CD4-positive, alpha-beta T cell (primary cell): ENCODE measurements at regions not wholly inside any gene's neighbourhood (a gene's known extent, or its start where the extent isn't known, plus 50 kb on each side); places are given as distances from the start of the nearest gene placed in this dataset.

ENCODE experiments used
- ATAC-seq: fragments of 200-7000 bp; cut with Tn5 transposase; one replicate; pipeline ENCODE4 v1.10.0; 2022; ENCODE audit warnings: mild to moderate bottlenecking; ENCODE audit not compliant: poor library complexity
- CTCF ChIA-PET: fragments of 350-600 bp; sonication (Branson Sonifier 250); formaldehyde crosslinking; loops from one replicate; lab custom pipeline; 2021; ENCODE audit warnings: antibody characterized with exemption, inconsistent platforms; lab: Charles Lee
- POLR2A ChIA-PET: fragments of 350-600 bp; sonication (Branson Sonifier 250); formaldehyde crosslinking; loops from one replicate; lab custom pipeline; 2021; ENCODE audit warnings: antibody characterized with exemption, inconsistent platforms; lab: Charles Lee
- DNase-seq, 14 experiments: peaks; one replicate each; pipeline ENCODE4 v3.0.0-alpha.2; 2013 to 2020; ENCODE audit warnings: mixed read lengths in 2 of 14
- H3K27ac ChIP-seq, 2 donors: one replicate each; pipeline versions ENCODE4 v1.5.1 to v1.7.0; 2013; ENCODE audit warnings: low read length in 2 of 2, low read depth in 1 of 2, mild to moderate bottlenecking in 1 of 2
- H3K27me3 ChIP-seq, 2 experiments: 1 replicate in 1 of 2; 2 replicates in 1 of 2; pipeline versions ENCODE4 v1.6.1 to v1.7.0; 2013; ENCODE audit warnings: low read length in 2 of 2, control low read depth in 1 of 2, mild to moderate bottlenecking in 1 of 2, moderate library complexity in 1 of 2; ENCODE audit not compliant: insufficient read depth in 2 of 2, control insufficient read depth in 1 of 2
- H3K36me3 ChIP-seq: one replicate; pipeline ENCODE4 v1.6.1; 2013; ENCODE audit warnings: low read length, control low read depth; ENCODE audit not compliant: insufficient read depth
- H3K4me1 ChIP-seq: one replicate; pipeline ENCODE4 v1.6.1; 2013; ENCODE audit warnings: low read length, control low read depth; ENCODE audit not compliant: insufficient read depth
- H3K4me3 ChIP-seq: one replicate; pipeline ENCODE4 v1.5.1; 2013; ENCODE audit warnings: mild to moderate bottlenecking, low read length, moderate library complexity
- H3K9me3 ChIP-seq, 2 experiments: 1 replicate in 1 of 2; 2 replicates in 1 of 2; pipeline versions ENCODE4 v1.6.1 to v1.7.0; 2013; ENCODE audit warnings: low read length in 2 of 2, mild to moderate bottlenecking in 2 of 2, control low read depth in 1 of 2, moderate library complexity in 1 of 2; ENCODE audit not compliant: control insufficient read depth in 1 of 2, insufficient read depth in 1 of 2
- H3K27ac Mint-ChIP-seq: one replicate; pipeline ENCODE4 v1.8.0; 2020; ENCODE audit warnings: mixed read lengths
- H3K27me3 Mint-ChIP-seq: one replicate; pipeline ENCODE4 v1.8.0; 2021; ENCODE audit warnings: mixed read lengths
- H3K36me3 Mint-ChIP-seq: one replicate; pipeline ENCODE4 v1.8.0; 2021; ENCODE audit warnings: low read depth, mixed read lengths
- H3K4me1 Mint-ChIP-seq: one replicate; pipeline ENCODE4 v1.8.0; 2021; ENCODE audit warnings: low read depth, mixed read lengths
- H3K4me3 Mint-ChIP-seq: one replicate; pipeline ENCODE4 v1.8.0; 2020; ENCODE audit warnings: mild to moderate bottlenecking, mixed read lengths
- H3K9me3 Mint-ChIP-seq: one replicate; pipeline ENCODE4 v1.8.0; 2020; ENCODE audit warnings: mixed read lengths
- CTCF ChIP-seq: fragments of 200-600 bp; IDR thresholded peaks from one replicate; pipeline ENCODE4 v1.8.0; 2022; ENCODE audit warnings: antibody characterized with exemption, mild to moderate bottlenecking
- intact Hi-C, 2 experiments: fragments of 100-400 bp; cut with DNase I in 1 of 2; cut with micrococcal nuclease in 1 of 2; formaldehyde crosslinking; loops; one replicate each; pipeline versions ENCODE4 v1.15.1 to v1.9.0; 2023 to 2025; cut with DNase I, micrococcal nuclease

GRCh38 chr14:61941421-61942150 lies 179.4 kb downstream of the SNAPC1 start:
- Histone ChIP-seq H3K4me3 (no peak overlapping the region), H3K4me1 (no peaks in the 10 kb centered on the region), H3K9me3 (no peaks in the 10 kb centered on the region), H3K27me3 (peaks cover 0 to 13% of the 10 kb centered on the region in 2 experiments), H3K27ac (no peak overlapping the region), H3K36me3 (no peaks in the 10 kb centered on the region)
- H3K36me3 Mint-ChIP-seq = no peaks in the 10 kb centered on the region
- DNase-seq (no peak), ATAC-seq (no peak)
- no peaks in the 10 kb centered on the region for H3K9me3 Mint-ChIP-seq
- no peak for TF ChIP-seq CTCF
- peaks cover 69% of the 10 kb centered on the region for H3K27me3 Mint-ChIP-seq
- CTCF ChIA-PET = no interaction called here
- H3K27ac Mint-ChIP-seq = no peak overlapping the region
- POLR2A ChIA-PET = no interaction called here
- intact Hi-C loops = no loop called here
- H3K4me3 Mint-ChIP-seq = no peak overlapping the region
- no peaks in the 10 kb centered on the region for H3K4me1 Mint-ChIP-seq

GRCh38 chr14:61948376-61948775 lies 186.2 kb downstream of the SNAPC1 start:
- ATAC-seq = no peak
- TF ChIP-seq CTCF = no peak
- H3K4me1 Mint-ChIP-seq = no peaks in the 10 kb centered on the region
- Histone ChIP-seq H3K4me3 (no peak overlapping the region), H3K9me3 (no peaks in the 10 kb centered on the region), H3K27ac (no peak overlapping the region), H3K36me3 (no peaks in the 10 kb centered on the region), H3K27me3 (no peaks in the 10 kb centered on the region), H3K4me1 (no peaks in the 10 kb centered on the region)
- H3K4me3 Mint-ChIP-seq = no peak overlapping the region
- H3K36me3 Mint-ChIP-seq = no peaks in the 10 kb centered on the region
- ChIA-PET CTCF (no interaction called here), POLR2A (no interaction called here)
- DNase-seq = no peak
- H3K27me3 Mint-ChIP-seq = peaks cover 34% of the 10 kb centered on the region
- no peaks in the 10 kb centered on the region for H3K9me3 Mint-ChIP-seq
- no peak overlapping the region for H3K27ac Mint-ChIP-seq
- intact Hi-C loops = no loop called here

- Histone ChIP-seq H3K27me3 (no peaks in the 10 kb centered on the region), H3K27ac (no peak overlapping the region), H3K4me1 (no peaks in the 10 kb centered on the region), H3K4me3 (no peak overlapping the region), H3K36me3 (no peaks in the 10 kb centered on the region), H3K9me3 (no peaks in the 10 kb centered on the region)
- H3K27me3 Mint-ChIP-seq = peaks cover 21% of the 10 kb centered on the region
- no peaks in the 10 kb centered on the region for H3K4me1 Mint-ChIP-seq
- CTCF ChIA-PET = no interaction called here
- H3K27ac Mint-ChIP-seq = no peak overlapping the region
- POLR2A ChIA-PET = no interaction called here
- intact Hi-C loops = no loop called here
- no peak for TF ChIP-seq CTCF
- H3K9me3 Mint-ChIP-seq = no peaks in the 10 kb centered on the region
- no peak overlapping the region for H3K4me3 Mint-ChIP-seq
- DNase-seq = no peak
- ATAC-seq = no peak
- H3K36me3 Mint-ChIP-seq = no peaks in the 10 kb centered on the region
Observed at GRCh38 chr14:61950340-61950739, 188.1 kb downstream of the SNAPC1 start.
